ENCODE measurements at regions not wholly inside any gene's neighbourhood (a gene's known extent, or its start where the extent isn't known, plus 50 kb on each side); places are given as distances from the start of the nearest gene placed in this dataset.

- ChIA-PET CTCF (no interaction called here), POLR2A (no interaction called here)
- H3K4me2 ChIP-seq (ENCODE audit: insufficient read depth, low read length) = no peak overlapping the region
- no peaks in the 10 kb centered on the region for H4K20me1 ChIP-seq (replicated peaks; ENCODE audit: control insufficient read depth, extremely low read depth, insufficient read depth, low read length)
- no peaks in the 10 kb centered on the region for H3K36me3 ChIP-seq (ENCODE audit: control insufficient read depth in 2 of 2, extremely low read depth in 1 of 2, insufficient read depth in 2 of 2, low read length in 2 of 2)
- dilution Hi-C loops (cut with MboI; ENCODE audit: extremely low pct_ligation_motif_present, low sequenced_read_pairs) (no loop called here), intact Hi-C loops (cut with micrococcal nuclease) (no loop called here)
- TF ChIP-seq GATA2 (IDR thresholded peaks at IDR 0.05; ENCODE audit: insufficient read depth, insufficient read length, low read depth, low read length) = no peak
- no peak for TF ChIP-seq MYC (IDR thresholded peaks at IDR 0.05; ENCODE audit: low read depth, low read length)
- no peak for TF ChIP-seq FOS (IDR thresholded peaks at IDR 0.05; ENCODE audit: borderline replicate concordance, insufficient read depth, low read length)
- TF ChIP-seq, protein P1, sequence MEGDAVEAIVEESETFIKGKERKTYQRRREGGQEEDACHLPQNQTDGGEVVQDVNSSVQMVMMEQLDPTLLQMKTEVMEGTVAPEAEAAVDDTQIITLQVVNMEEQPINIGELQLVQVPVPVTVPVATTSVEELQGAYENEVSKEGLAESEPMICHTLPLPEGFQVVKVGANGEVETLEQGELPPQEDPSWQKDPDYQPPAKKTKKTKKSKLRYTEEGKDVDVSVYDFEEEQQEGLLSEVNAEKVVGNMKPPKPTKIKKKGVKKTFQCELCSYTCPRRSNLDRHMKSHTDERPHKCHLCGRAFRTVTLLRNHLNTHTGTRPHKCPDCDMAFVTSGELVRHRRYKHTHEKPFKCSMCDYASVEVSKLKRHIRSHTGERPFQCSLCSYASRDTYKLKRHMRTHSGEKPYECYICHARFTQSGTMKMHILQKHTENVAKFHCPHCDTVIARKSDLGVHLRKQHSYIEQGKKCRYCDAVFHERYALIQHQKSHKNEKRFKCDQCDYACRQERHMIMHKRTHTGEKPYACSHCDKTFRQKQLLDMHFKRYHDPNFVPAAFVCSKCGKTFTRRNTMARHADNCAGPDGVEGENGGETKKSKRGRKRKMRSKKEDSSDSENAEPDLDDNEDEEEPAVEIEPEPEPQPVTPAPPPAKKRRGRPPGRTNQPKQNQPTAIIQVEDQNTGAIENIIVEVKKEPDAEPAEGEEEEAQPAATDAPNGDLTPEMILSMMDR (IDR thresholded peaks at IDR 0.05; ENCODE audit: extremely low read depth in 1 of 2, insufficient read depth in 1 of 2, low read depth in 1 of 2, low read length in 2 of 2) = no peak
- TF ChIP-seq POLR2AphosphoS5 (IDR thresholded peaks at IDR 0.05; ENCODE audit: insufficient read depth, low read depth, low read length) = no peak
- TF ChIP-seq POLR2A (IDR thresholded peaks at IDR 0.05; ENCODE audit: low read depth, low read length) = no peak
- TF ChIP-seq, protein P2, sequence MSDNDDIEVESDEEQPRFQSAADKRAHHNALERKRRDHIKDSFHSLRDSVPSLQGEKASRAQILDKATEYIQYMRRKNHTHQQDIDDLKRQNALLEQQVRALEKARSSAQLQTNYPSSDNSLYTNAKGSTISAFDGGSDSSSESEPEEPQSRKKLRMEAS (IDR thresholded peaks at IDR 0.05; ENCODE audit: insufficient read depth, insufficient read length) = no peak
- no peak for TF ChIP-seq JUN (IDR thresholded peaks at IDR 0.05; ENCODE audit: borderline replicate concordance, insufficient read depth, insufficient read length, low read depth)
- no peak for TF ChIP-seq EZH2 (IDR thresholded peaks at IDR 0.05; ENCODE audit: borderline replicate concordance, low read depth, low read length, severe bottlenecking)
- H3K4me3 ChIP-seq (replicated peaks in 1 of 3; ENCODE audit: insufficient read depth in 1 of 3, low read depth in 1 of 3, low read length in 3 of 3) = no peak overlapping the region
- no peaks in the 10 kb centered on the region for H3K9me1 ChIP-seq (replicated peaks; ENCODE audit: control insufficient read depth, extremely low read depth, insufficient read depth, low read length)
- no peak overlapping the region for H3K9ac ChIP-seq (replicated peaks; ENCODE audit: extremely low read depth, insufficient read depth, low read length)
- no peak for DNase-seq (ENCODE audit: low read depth, low spot score)
- no peaks in the 10 kb centered on the region for H3K4me1 ChIP-seq (ENCODE audit: control insufficient read depth, extremely low read depth, insufficient read depth, low read length)
- no peak for FAIRE-seq
- no peaks in the 10 kb centered on the region for H3K9me3 ChIP-seq (replicated peaks; ENCODE audit: control insufficient read depth, insufficient read depth, low read length)
- H3K79me2 ChIP-seq (ENCODE audit: control insufficient read depth, insufficient read depth, low read length) = no peaks in the 10 kb centered on the region
- no TSS peak for BruUV-seq (replicated peaks)
- no peak overlapping the region for H2AFZ ChIP-seq (ENCODE audit: low read depth, low read length)
- no peaks in the 10 kb centered on the region for H3K27me3 ChIP-seq (ENCODE audit: control insufficient read depth in 2 of 2, insufficient read depth in 2 of 2, low read length in 2 of 2)
- no peak overlapping the region for H3K27ac ChIP-seq (ENCODE audit: insufficient read depth, low read depth, low read length)
Observed at GRCh38 chr4:177070533-177071058, 239.1 kb upstream of the NEIL3 start.
